Caco-2 (cell line): ENCODE measurements at regions not wholly inside any gene's neighbourhood (a gene's known extent, or its start where the extent isn't known, plus 50 kb on each side); places are given as distances from the start of the nearest gene placed in this dataset.

Experiments
- BruUV-seq: library from RNA; stranded (reverse); fragments of 400-500 nt; replicated peaks from 2 replicates; lab custom pipeline; 2021; lab: Mats Ljungman, UMichigan
- CTCF ChIA-PET: fragments of 300-600 bp; sonication (Branson Sonifier 250); formaldehyde crosslinking; loops from one replicate; lab custom pipeline; 2022; ENCODE audit warnings: antibody characterized with exemption; lab: Charles Lee
- POLR2A ChIA-PET: fragments of 300-600 bp; sonication (Branson Sonifier 250); formaldehyde crosslinking; loops from one replicate; lab custom pipeline; 2022; ENCODE audit warnings: antibody characterized with exemption; lab: Charles Lee
- DNase-seq, 2 experiments: peaks; one replicate each; pipeline versions ENCODE4 v3.0.0 to v3.0.0-alpha.2; 2020 to 2022
- H3K27me3 ChIP-seq: replicated peaks from 2 replicates; pipeline ENCODE4 v1.6.0; 2011; ENCODE audit warnings: low read length; ENCODE audit not compliant: control insufficient read depth, insufficient read depth
- H3K36me3 ChIP-seq: 2 replicates; pipeline ENCODE4 v1.5.1; 2011; ENCODE audit warnings: low read length; ENCODE audit not compliant: control insufficient read depth, insufficient read depth
- H3K4me1 ChIP-seq: fragments of 250-450 bp; sonication (Bioruptor Pico); 2 replicates; pipeline ENCODE4 v1.5.1; 2020; ENCODE audit warnings: mild to moderate bottlenecking
- H3K4me3 ChIP-seq: 2 replicates; pipeline ENCODE4 v1.5.1; 2011; ENCODE audit warnings: low read depth, mild to moderate bottlenecking, control low read depth, low read length
- H3K9me3 ChIP-seq: fragments of 250-450 bp; sonication (Bioruptor Pico); 2 replicates; pipeline ENCODE4 v1.5.1; 2020; ENCODE audit warnings: mild to moderate bottlenecking, moderate library complexity
- H3K27ac Mint-ChIP-seq: one replicate; pipeline ENCODE4 v1.8.0; 2022; ENCODE audit warnings: mixed read lengths; ENCODE audit not compliant: unreplicated experiment
- H3K27me3 Mint-ChIP-seq: one replicate; pipeline ENCODE4 v1.8.0; 2022; ENCODE audit warnings: mixed read lengths; ENCODE audit not compliant: insufficient read depth, unreplicated experiment
- H3K36me3 Mint-ChIP-seq: one replicate; pipeline ENCODE4 v1.8.0; 2022; ENCODE audit warnings: mild to moderate bottlenecking, mixed read lengths; ENCODE audit not compliant: insufficient read depth, unreplicated experiment
- H3K4me1 Mint-ChIP-seq: one replicate; pipeline ENCODE4 v1.8.0; 2022; ENCODE audit warnings: low read depth, mixed read lengths; ENCODE audit not compliant: unreplicated experiment
- H3K4me3 Mint-ChIP-seq: one replicate; pipeline ENCODE4 v1.8.0; 2022; ENCODE audit warnings: mild to moderate bottlenecking, moderate library complexity, mixed read lengths; ENCODE audit not compliant: unreplicated experiment
- H3K9me3 Mint-ChIP-seq: one replicate; pipeline ENCODE4 v1.8.0; 2022; ENCODE audit warnings: mixed read lengths; ENCODE audit not compliant: unreplicated experiment
- intact Hi-C: fragments of 100-400 bp; cut with micrococcal nuclease; formaldehyde crosslinking; loops from one replicate; pipeline ENCODE4 v1.10.0; 2022; ENCODE audit not compliant: unreplicated experiment
- TF ChIP-seq, protein P1 (sequence below), 2 experiments: fragments of 200-600 bp in 1 of 2; IDR thresholded peaks; 1 replicate in 1 of 2; 2 replicates in 1 of 2; pipeline versions ENCODE4 v1.5.1 to v1.8.0; 2011 to 2022; ENCODE audit warnings: antibody characterized with exemption in 1 of 2, control low read depth in 1 of 2, inconsistent platforms in 1 of 2, low read depth in 1 of 2, low read length in 1 of 2, mild to moderate bottlenecking in 1 of 2, moderate library complexity in 1 of 2; ENCODE audit not compliant: insufficient read depth in 1 of 2, severe bottlenecking in 1 of 2, unreplicated experiment in 1 of 2

- Mint-ChIP-seq H3K27me3 (no peaks in the 10 kb centered on the region), H3K27ac (no peak overlapping the region), H3K4me3 (no peak overlapping the region), H3K36me3 (no peaks in the 10 kb centered on the region), H3K4me1 (no peaks in the 10 kb centered on the region), H3K9me3 (peaks cover 18% of the 10 kb centered on the region)
- no peak overlapping the region for H3K4me3 ChIP-seq
- CTCF ChIA-PET = no interaction called here
- no peaks in the 10 kb centered on the region for H3K27me3 ChIP-seq
- TF ChIP-seq, protein P1, sequence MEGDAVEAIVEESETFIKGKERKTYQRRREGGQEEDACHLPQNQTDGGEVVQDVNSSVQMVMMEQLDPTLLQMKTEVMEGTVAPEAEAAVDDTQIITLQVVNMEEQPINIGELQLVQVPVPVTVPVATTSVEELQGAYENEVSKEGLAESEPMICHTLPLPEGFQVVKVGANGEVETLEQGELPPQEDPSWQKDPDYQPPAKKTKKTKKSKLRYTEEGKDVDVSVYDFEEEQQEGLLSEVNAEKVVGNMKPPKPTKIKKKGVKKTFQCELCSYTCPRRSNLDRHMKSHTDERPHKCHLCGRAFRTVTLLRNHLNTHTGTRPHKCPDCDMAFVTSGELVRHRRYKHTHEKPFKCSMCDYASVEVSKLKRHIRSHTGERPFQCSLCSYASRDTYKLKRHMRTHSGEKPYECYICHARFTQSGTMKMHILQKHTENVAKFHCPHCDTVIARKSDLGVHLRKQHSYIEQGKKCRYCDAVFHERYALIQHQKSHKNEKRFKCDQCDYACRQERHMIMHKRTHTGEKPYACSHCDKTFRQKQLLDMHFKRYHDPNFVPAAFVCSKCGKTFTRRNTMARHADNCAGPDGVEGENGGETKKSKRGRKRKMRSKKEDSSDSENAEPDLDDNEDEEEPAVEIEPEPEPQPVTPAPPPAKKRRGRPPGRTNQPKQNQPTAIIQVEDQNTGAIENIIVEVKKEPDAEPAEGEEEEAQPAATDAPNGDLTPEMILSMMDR (IDR thresholded peaks at IDR 0.05; ENCODE audit: insufficient read depth in 1 of 2, low read depth in 1 of 2, low read length in 1 of 2, severe bottlenecking in 1 of 2, unreplicated experiment in 1 of 2) = no peak
- no TSS peak for BruUV-seq
- H3K36me3 ChIP-seq = no peaks in the 10 kb centered on the region
- intact Hi-C loops = no loop called here
- H3K9me3 ChIP-seq = 0 out of 2 replicates have a peak, but pooled peaks cover 5% of the 10 kb centered on the region
- POLR2A ChIA-PET = no interaction called here
- no peaks in the 10 kb centered on the region for H3K4me1 ChIP-seq
- DNase-seq = no peak
These were observed 266.8 kb downstream of the NDUFS4 start for GRCh38 chr5:53827211-53827651.

- no peaks in the 10 kb centered on the region for H3K4me1 Mint-ChIP-seq
- no peaks in the 10 kb centered on the region for H3K36me3 ChIP-seq
- no peak overlapping the region for H3K4me3 ChIP-seq
- H3K36me3 Mint-ChIP-seq = no peaks in the 10 kb centered on the region
- H3K9me3 ChIP-seq = 0 out of 2 replicates have a peak, but pooled peaks cover 5% of the 10 kb centered on the region
- H3K4me1 ChIP-seq = no peaks in the 10 kb centered on the region
- ChIA-PET CTCF (no interaction called here), POLR2A (no interaction called here)
- H3K27me3 ChIP-seq = no peaks in the 10 kb centered on the region
- TF ChIP-seq, protein P1 (IDR thresholded peaks at IDR 0.05; ENCODE audit: insufficient read depth in 1 of 2, low read depth in 1 of 2, low read length in 1 of 2, severe bottlenecking in 1 of 2, unreplicated experiment in 1 of 2) = no peak
- H3K27ac Mint-ChIP-seq = no peak overlapping the region
- H3K9me3 Mint-ChIP-seq = peaks cover 18% of the 10 kb centered on the region
- no peak for DNase-seq
- BruUV-seq = no TSS peak
- intact Hi-C loops = no loop called here
- no peak overlapping the region for H3K4me3 Mint-ChIP-seq
- H3K27me3 Mint-ChIP-seq = no peaks in the 10 kb centered on the region
These were observed 271.1 kb downstream of the NDUFS4 start for GRCh38 chr5:53831496-53831895.
